Fibroblast of the conjunctiva (primary cell): ENCODE measurements at regions not wholly inside any gene's neighbourhood (a gene's known extent, or its start where the extent isn't known, plus 50 kb on each side); places are given as distances from the start of the nearest gene placed in this dataset.
"Not testable (repeated sequence)": the region's sequence is repeated elsewhere in the genome, so short reads cannot be mapped to it uniquely, and the experiment has no call there.

ENCODE experiments used
- DNase-seq: peaks from one replicate; pipeline ENCODE4 v3.0.0-alpha.2; 2010; ENCODE audit warnings: low read depth

- DNase-seq = no peak
These were observed 141.1 kb downstream of the NDUFA12 start for GRCh38 chr12:94862421-94862820.

- no peak for DNase-seq
These were observed 147.2 kb downstream of the NDUFA12 start for GRCh38 chr12:94856324-94856723.

- no peak for DNase-seq
These were observed 147.6 kb downstream of the NDUFA12 start for GRCh38 chr12:94855853-94856252.

DNA sequence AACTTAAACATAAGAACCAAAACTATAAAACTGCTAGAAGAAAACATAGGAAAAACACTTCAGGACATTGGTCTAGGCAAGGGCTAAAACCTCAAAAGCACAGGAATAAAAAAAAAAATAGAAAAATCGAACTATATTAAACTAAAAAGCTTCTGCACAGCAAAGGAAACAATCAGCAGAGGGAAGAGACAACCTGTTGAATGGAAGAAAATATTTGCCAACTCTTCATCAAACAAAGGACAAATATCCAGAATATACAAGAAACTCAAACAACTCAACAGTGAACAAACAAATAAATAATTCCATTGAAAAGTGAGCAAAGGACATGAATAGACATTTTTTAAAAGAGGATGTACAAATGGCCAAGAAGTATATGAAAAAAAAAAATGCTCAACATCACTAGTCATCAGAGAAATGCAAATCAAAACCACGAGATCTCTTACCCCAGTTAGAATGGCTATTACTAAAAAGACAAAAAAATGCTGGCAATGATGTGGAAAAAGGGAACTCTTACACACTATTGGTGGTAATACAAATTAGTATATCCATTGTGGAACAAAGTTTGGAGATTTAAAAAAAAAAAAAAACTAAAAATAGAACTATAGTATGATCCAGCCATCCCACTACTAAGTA is 152.0 kb downstream of the NDUFA12 start:
- no peak for DNase-seq

GRCh38 chr12:94849411-94849976 is 154.0 kb downstream of the NDUFA12 start:
- DNase-seq = no peak

DNA sequence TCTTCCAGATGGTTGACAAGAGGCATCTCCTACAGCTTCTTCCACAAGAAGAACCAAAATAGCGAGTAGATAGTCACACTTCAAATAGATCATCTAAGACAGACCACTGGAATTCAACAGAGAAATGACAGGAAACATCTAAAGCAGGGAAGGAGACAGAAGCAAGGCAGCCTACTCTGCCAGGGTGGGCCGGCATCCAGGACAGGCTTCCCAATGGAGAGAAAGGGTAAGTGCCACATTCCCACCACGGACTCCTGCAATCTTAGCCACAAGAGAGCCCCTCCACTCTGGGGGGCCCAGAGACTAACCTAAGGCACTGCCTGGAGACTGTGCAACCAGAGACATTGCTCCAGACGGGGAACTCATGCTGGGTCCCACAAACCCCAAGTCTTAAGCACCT is 154.5 kb downstream of the NDUFA12 start:
- no peak for DNase-seq

DNA sequence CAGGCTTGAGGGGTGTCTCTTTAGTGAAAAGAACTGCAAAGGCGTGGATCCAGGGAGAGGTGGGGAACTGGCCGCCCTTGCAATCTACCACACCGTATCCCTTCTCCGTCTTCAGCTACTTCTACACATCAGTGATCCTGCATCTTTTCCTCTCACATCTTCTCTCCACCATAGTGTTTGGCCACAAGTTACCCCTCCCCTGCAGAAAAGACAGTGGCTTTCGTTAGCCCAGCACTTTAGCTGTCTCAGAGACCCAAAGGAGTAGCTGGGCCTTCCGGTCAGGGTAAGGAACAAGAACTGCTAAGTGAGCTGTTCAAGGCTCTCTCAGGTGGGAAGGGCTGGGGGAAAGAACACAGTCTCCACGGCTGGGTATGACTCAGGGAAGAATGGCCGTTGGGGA is 158.4 kb downstream of the NDUFA12 start:
- DNase-seq = no peak

DNA sequence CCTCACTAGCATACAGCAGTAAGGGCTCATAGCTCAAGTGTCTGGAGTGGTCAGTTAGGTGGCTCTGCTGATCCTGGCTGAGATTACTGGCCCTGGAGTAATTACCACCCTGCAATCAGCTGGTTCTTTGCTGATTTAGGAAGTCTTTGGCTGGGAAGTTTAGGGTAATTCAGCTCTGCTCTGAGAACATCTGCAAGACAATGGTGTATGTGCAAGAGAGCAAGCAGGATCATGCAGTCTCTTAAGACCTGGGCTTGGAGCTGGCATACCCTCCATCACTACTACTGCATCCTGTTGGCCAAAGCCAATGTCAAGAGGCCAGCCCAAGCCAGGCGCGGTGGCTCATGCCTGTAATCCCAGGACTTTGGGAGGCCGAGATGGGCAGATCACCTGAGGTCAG is 159.0 kb downstream of the NDUFA12 start:
- no peak for DNase-seq

- DNase-seq = no peak
These were observed 161.4 kb downstream of the NDUFA12 start for GRCh38 chr12:94841904-94842610.

DNA sequence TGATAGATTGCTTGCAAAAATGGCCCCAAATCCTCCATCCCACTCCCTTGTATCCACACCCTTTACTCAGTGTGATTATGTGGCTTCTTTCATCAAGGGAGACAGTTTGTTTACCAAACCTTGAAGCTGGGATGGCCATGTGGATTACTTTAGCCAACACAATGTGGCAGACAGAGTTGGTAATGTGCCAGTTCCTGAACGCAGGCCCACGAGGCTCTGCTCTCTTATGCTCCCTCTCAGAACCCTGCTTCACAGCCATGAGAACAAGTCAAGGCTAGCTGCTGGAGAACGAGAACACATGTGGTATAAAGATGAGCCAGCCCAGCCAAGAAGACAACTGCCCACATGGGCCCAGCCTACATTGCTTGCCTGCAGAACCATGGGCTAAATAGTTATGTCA is 162.3 kb downstream of the NDUFA12 start:
- DNase-seq = no peak

DNA sequence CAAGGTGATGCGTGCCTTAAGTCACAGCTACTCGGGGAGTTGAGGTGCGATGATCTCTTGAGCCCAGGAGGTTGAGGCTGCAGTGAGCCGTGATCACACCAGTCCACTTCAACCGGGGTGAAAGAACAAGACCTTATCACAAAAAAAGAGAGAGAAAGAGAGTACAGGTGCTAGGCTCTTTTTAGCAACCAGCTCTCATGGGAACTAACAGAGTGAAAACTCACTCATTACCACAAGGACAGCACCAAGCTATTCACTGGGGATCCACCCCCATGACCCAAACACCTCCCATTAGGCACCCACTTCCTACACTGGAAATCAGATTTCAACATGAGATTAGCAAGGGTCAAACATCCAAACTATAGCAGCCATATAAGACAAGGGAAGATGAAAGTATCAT is 164.2 kb downstream of the NDUFA12 start:
- DNase-seq = no peak

- peak; percentile 31 for DNase-seq
These were observed 166.4 kb downstream of the NDUFA12 start for GRCh38 chr12:94836952-94837670.

GRCh38 chr12:94834036-94834625 is 169.4 kb downstream of the NDUFA12 start:
- DNase-seq = no peak

- DNase-seq = peak; percentile 12
These were observed 170.5 kb downstream of the NDUFA12 start for GRCh38 chr12:94832780-94833681.

DNA sequence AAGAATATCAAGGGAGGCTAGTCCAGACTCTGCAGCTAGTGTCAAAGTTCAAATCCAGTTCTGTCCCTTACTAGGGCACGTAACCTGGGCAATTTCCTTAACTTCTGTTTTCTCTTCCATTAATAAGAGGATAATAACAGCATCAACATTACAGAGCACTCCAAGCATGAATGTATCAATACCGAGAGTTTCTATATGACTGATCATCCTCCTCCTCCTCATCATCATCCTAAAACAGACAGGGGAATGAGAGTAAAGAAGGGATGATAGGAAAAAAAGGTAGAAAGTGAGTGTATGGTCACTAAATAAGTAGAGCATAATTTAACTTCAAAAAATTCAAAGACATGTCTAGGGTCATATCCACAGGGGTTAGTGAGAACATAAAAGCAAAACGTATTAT is 171.4 kb downstream of the NDUFA12 start:
- DNase-seq = no peak

DNA sequence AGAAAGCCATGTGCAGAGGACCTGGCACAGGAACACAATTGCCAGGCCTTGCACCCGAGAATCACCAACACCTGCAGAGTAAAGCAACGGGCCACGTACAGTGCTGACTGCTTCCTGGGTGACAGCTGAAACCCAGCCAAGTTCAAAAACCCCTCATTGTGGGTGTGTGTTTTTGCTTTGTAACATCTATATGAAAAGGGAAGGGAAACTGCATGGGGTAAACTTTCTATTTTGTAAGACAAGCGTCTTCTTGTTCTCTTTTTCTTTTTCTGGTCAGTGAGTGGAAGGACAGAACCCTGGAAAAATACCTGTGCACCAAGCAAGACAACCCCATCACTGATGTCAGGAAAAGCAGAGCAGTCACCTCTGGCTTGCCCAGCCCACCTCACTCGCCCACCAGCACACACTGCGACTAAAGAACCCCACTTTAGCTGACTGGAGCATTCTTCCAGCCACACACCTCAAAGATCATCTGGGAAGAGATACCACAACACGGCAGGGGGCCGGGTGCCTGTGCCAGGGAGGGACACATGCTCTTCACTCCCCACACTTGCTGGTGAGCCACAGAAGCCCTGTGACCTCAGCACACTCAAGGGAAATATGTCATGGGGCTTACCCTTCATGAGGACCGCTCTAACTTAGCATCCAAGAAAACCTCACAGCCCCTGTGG is 172.3 kb downstream of the NDUFA12 start:
- DNase-seq = no peak

- DNase-seq = no peak
These were observed 173.9 kb downstream of the NDUFA12 start for GRCh38 chr12:94829552-94829951.

- no peak for DNase-seq
These were observed 168.7 kb upstream of the TMCC3 start for GRCh38 chr12:94819011-94819410.

GRCh38 chr12:94817695-94818075 is 167.3 kb upstream of the TMCC3 start:
- no peak for DNase-seq

DNA sequence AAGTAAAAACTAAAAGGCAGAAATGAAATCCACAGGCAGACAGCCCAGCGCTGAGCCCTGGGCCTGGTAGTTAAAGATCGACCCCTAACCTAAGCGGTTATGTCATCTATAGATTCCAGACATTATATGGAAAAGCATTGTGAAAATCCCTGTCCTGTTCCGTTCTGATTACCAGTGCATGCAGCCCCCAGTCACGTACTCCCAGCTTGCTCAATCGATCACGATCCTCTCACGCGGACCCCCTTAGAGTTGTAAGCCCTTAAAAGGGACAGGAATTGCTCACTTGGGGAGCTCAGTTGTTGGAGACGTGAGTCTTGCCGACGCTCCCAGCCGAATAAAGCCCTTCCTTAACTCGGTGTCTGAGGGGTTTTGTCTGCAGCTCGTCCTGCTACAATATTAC is 166.8 kb upstream of the TMCC3 start:
- not testable (repeated sequence) for DNase-seq

- not testable (repeated sequence) for DNase-seq
These were observed 166.4 kb upstream of the TMCC3 start for GRCh38 chr12:94816746-94817145.
